ENCODE measurements at regions not wholly inside any gene's neighbourhood (a gene's known extent, or its start where the extent isn't known, plus 50 kb on each side); places are given as distances from the start of the nearest gene placed in this dataset.

GRCh38 chr21:41612674-41613532 is 104.9 kb upstream of the TMPRSS2 start:
- no peak for TF ChIP-seq POLR2AphosphoS5 (IDR thresholded peaks at IDR 0.05; ENCODE audit: low read depth, low read length)
- TF ChIP-seq POLR2A (IDR thresholded peaks at IDR 0.05; ENCODE audit: low read depth, low read length) = no peak
- TF ChIP-seq SPI1 (IDR thresholded peaks at IDR 0.05; ENCODE audit: low read depth, low read length) = no peak
- no peak for TF ChIP-seq TAF1 (IDR thresholded peaks at IDR 0.05; ENCODE audit: low read depth, low read length)

Measured in GM12891 (cell line).